T-helper 1 cell (primary cell): ENCODE measurements at regions not wholly inside any gene's neighbourhood (a gene's known extent, or its start where the extent isn't known, plus 50 kb on each side); places are given as distances from the start of the nearest gene placed in this dataset.
"Not testable (repeated sequence)": the region's sequence is repeated elsewhere in the genome, so short reads cannot be mapped to it uniquely, and the experiment has no call there.

ENCODE experiments used
- DNase-seq, 5 donors: peaks; one replicate each; pipeline ENCODE4 v3.0.0-alpha.2; 2012 to 2020

DNA sequence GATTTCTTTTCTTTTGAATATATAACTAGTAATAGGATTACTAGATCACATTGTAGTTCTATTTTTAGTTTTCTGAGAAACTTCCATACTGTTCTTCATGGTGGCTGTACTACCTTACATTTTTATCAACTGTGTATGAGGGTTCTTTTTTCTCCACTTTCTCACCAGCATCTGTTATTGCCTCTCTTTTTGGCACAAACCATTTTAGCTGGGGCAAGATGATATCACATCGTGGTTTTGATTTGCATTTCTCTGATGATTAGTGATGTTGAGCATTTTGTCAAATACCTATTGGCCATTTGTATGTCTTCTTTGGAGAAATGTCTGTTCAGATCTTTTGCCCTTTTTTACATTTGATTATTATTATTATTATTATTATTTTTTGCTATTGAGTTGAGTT, 86.1 kb upstream of the TCF21 start:
- DNase-seq = no peak

DNA sequence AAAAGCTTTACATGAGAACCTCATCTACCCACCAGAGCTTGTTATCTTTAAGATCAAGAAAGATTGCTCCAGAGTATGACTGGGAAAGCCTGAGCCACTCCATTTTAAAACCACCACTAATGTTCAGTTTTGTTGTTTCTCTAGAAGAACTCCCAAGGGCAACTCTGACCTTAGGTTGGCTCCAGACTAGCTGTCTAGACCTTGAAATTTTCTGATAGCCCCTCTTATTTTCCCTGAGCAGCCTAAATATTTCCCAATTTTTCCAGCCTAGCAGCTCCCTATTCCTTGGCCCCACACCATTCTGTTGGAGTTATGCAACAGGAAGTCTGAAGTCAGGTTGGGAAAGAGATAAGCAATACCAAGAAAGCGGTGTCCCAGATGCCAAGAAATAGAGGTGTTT, 84.6 kb upstream of the TCF21 start:
- DNase-seq = no peak

DNA sequence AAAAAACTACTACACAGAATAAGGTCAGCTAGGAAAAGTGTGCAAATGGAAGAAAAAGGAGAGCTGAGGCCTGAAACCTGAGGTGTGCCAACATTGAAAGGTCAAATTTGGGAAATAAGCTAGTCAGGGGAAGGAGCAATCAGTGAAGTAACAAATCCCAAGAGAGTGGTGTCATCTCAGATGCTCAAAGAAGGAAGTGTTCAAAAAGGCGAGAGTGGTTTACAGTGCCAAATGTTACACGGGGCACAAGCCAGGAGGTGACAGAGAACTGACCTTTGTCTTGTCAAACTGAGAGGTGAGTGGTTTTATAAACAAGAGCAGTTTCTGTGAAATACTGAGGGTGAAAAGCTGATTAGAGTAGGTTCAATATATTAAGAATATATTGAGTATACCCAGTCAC, 83.0 kb upstream of the TCF21 start:
- DNase-seq = no peak

DNA sequence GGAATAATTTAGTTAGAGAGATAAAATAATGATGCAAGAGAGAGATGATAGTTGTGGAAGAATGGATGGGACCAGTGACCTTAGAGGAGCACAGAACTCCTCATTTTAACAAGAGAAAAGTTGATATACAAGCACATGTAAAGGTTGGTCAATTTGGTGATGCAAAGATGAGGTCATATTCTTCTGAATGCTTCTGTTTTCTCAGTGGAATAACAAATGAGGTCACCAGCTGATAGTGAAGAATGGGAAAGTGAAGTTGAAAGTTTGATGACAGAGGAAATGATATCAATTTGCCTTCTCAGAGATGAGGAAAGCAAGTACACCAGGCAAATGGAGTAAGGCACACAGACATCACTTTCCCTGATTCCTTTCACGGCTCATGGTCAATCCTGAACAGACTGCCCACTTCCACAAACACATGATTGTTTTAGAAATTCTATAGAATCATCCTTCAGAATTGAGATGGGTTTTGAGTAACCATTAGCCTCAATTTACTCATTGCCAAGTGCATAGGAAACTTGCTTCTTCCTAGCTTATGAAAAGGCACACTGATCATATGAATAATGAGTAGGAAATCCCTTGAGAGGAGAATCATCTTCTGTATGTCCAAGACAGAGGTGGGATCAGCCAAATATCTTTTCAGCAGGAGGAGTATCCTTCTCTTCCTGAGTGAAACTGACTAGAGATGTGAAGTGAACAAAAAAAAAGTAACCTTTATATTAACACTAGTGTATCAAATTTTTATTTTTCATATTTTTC, 82.4 kb upstream of the TCF21 start:
- no peak for DNase-seq

GRCh38 chr6:133807501-133807900, 81.4 kb upstream of the TCF21 start:
- no peak for DNase-seq

GRCh38 chr6:133809406-133809805, 79.5 kb upstream of the TCF21 start:
- no peak for DNase-seq

GRCh38 chr6:133811557-133811956, 77.4 kb upstream of the TCF21 start:
- DNase-seq = no peak

- DNase-seq = not testable (repeated sequence)
These were observed 76.5 kb upstream of the TCF21 start for GRCh38 chr6:133812446-133812845.

DNA sequence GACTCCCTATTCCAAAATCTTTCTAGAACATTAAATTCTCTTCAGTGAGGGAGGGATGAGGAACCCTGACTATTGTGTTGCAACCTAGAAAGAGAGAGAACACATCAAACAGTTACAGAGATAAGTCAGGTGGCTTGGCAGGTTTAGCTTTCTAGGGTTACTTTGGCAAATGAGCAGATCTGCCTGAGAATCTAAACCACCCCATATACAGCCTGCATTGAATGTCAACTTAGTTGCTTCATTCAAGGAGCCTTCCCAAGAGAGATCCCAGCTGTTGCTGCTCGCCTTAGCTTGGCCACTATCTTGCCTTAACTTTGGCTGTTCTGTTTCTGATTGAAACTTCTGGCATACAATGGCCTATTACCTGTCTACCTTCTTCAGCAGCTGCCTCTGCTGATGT, 74.7 kb upstream of the TCF21 start:
- DNase-seq = no peak

DNA sequence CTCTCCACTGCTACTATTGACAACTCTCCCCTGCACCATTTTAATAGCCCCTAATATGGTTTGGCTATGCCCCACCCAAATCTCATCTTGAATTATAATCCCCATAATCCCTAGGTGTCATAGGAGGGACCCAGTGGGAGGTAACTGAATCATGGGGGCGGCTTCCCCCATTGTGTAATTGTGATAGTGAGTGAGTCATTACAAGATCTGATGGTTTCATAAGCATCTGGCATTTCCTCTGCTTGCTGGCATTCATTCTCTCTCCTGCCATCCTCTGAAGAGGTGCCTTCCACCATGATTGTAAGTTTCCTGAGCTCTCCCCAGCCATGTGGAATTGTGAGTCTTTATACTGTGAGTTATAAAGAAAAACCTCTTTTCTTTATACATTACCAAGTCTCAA, 74.1 kb upstream of the TCF21 start:
- peak in 1 of 5 donors; percentile 15 for DNase-seq

GRCh38 chr6:133815313-133815712, 73.6 kb upstream of the TCF21 start:
- no peak for DNase-seq

DNA sequence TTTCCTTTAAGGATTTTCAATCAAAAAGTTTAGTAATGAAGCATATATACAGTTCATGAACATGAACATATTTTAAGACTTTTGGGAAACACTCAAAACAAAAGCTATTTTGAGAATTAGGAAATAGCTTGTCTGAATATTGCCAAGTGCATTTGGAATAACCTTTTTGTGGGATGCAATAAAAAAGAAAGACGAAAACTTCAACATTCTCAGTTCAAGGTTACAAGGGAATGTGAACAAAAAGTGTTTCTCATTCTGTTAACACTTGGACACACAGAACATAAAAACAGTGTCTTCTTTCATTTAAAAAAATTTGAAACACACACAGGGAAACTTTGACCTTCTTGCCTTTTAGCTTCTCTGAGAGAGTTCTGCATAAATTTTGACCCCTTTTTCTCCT, 72.7 kb upstream of the TCF21 start:
- DNase-seq = no peak

DNA sequence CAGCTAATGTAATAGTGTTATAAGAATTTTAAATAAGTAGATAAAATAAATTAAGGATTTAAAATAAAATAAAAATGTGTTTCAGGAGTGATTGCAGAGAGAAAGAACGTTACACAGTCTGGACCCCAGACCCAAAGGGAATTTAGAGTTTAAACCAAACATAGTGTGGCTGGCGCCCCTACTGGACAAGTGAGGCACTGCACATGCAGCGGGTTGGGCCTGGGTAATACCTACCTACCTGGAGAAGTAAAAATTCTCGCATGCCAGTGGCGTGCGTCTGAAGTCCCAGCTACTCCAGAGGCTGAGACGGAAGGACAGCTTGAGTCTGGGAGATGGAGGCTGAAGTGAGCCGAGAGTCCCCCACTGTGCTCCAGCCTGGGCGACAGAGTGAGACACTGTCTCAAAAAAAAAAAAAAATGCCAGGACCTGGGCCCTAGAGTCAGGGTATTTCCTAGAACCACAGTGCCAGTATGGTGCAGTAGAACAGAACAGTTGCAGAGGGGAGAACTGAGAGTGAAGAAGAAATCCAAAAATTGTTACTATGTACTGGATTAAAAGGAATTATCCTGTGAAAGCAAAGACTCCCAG, 71.4 kb upstream of the TCF21 start:
- DNase-seq = peak in 1 of 5 donors; percentile 11

DNA sequence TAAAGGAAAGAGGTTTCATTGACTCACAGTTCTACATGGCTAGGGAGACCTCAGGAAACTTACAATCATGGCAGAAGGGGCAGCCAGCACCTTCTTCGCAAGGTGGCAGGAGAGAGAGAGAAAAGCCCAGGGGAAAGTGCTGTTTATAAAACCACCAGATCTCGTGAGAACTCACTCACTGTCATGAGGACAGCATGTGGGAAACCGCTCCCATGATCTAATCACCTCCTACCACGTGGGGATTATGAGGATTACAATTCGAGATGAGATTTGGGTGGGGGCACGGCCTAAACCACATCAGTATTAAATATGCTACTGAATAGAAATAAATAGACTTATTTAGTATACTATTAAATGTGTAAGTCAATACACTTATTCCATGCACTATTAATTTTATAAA, 70.6 kb upstream of the TCF21 start:
- no peak for DNase-seq

DNA sequence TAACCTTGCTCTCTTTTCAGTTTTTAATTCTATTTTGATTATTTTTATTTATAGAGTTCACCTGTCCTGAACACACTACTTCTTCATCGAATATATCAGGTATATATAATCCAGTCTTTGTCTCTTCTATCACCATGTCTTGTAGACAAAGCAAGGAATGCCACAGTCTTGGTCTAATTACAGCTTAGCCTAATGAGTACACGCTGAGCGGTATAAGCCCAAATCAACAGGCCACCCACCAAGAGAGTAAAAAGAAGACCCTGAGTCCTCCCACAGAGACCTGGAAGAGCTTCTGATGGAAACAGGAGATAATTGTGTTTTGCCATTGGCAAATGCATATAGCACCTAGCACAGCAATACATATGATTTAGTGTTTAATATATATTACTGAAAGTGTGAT, 68.7 kb upstream of the TCF21 start:
- DNase-seq = no peak

GRCh38 chr6:133827766-133828165, 61.1 kb upstream of the TCF21 start:
- no peak for DNase-seq

GRCh38 chr6:133833949-133834359, 55.0 kb upstream of the TCF21 start:
- no peak for DNase-seq

GRCh38 chr6:133834472-133835170, 54.3 kb upstream of the TCF21 start:
- DNase-seq = no peak

DNA sequence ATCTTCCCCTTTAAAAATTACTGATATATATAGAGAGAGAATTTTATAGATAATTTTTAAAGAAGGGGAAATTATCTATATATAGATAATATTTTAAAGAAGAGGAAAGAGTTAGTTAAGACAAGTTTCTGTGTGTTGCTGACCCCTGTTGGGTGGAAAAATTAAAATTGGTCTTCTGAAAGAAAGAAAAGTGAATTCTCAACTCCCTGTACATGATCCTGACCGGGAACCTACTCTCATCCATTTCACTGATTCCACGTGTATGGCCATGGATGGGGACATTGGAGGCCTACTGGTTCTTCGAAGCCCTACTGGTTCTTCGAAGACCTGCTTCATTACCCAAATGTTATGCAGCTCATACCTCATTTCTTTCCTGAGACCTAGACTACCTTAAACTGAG, 53.0 kb upstream of the TCF21 start:
- no peak for DNase-seq

- peak; percentile 12 to 50 (median 36) for DNase-seq
These were observed 51.0 kb upstream of the TCF21 start for GRCh38 chr6:133837801-133838349.
